Fibroblast of skin of right biceps (primary cell): ENCODE measurements at regions not wholly inside any gene's neighbourhood (a gene's known extent, or its start where the extent isn't known, plus 50 kb on each side); places are given as distances from the start of the nearest gene placed in this dataset.
"Not testable (repeated sequence)": the region's sequence is repeated elsewhere in the genome, so short reads cannot be mapped to it uniquely, and the experiment has no call there.

Experiments used
- DNase-seq: peaks from one replicate; pipeline ENCODE4 v3.0.0-alpha.2; 2013

DNA sequence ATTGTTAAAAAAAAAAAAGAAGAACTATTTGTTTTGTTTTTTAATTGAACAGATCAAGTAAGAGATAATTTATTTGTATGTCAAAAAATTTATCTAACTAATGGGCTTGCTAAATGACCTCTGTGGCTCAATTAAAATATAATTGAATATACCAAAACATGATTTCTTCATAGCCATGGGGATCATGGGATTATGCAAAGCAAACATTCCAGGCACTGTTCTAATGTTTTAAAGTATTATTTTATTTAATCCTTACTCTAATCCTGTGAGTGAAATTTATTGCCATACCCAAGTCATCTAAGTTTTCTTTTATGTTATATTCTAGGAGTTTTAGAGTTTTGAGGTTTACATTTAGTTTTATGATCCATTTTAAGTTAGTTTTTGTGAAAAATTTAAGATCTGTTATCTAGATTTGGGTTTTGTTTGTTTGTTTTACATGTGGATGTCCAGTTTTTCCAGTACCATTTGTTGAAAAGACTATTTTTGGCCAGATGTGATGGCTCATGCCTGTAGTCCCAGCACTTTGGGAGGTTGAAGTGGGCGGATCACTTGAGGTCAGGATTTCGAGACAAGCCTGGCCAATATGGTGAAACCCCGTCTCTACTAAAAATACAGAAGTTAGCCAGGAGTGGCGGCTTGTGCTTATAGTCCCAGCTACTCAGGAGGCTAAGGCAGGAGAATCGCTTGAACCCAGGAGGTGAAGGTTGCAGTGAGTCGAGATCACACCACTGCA, 52.3 kb upstream of the CNOT10 start:
- no peak for DNase-seq

DNA sequence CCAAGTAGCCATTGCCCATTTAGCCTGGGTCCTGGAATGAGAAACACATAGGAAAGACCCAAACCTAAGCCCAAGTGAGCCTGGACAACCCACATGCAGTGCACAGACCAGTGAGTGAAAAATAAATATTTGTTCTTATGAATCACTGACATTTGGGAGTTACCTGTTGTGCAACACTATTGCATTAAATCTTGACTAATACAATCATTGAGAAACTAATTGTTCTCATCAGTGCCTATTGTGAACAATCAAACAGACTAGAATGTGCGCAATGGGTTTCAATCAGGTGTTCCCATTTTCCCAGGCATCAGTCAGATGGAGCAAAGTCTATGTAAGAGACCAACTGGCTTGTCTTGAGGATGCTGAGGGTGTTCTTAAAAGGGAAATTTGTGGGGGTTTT, 54.7 kb upstream of the CNOT10 start:
- no peak for DNase-seq

- peak; percentile 40 for DNase-seq
These were observed 56.0 kb upstream of the DYNC1LI1 start for GRCh38 chr3:32626631-32627030.

GRCh38 chr3:32625543-32626176, 55.0 kb upstream of the DYNC1LI1 start:
- not testable (repeated sequence) for DNase-seq

DNA sequence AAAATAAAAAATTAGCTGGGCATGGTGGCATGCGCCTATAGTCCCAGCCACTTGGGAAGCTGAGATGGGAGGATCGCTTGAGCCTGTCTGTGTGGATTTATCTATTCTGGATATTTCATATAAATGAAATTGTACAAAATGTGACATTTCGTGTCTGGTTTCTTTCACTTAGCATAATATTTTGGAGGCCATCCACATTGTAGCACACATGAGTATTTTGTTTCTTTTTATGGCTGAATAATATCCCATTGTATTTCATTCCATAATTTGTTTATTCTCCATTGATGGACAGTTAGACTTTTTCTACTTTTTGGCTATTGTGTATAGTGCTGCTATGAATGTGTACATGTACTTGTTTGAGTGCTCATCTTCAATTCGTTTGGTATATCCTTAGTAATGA, 52.9 kb upstream of the DYNC1LI1 start:
- no peak for DNase-seq

DNA sequence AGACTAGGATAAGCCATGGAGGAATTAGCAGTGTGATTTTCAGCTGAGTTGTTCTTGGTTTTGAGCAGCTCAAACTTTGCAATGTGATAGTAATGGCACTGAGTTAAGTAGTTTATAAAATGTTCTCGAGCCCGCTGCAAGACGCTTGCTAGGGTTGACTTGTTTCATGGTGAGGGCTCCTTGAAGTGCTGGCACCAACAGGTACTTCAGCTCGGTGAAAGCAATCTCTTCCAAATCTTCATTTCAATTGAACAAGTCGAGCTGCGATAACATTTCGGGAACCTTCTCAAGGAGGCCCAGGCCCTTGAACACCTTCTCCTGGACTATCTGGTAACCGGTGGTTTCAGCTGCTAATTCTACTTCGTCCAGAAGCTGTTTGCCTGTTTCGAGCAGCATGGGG, 50.8 kb upstream of the DYNC1LI1 start:
- no peak for DNase-seq

DNA sequence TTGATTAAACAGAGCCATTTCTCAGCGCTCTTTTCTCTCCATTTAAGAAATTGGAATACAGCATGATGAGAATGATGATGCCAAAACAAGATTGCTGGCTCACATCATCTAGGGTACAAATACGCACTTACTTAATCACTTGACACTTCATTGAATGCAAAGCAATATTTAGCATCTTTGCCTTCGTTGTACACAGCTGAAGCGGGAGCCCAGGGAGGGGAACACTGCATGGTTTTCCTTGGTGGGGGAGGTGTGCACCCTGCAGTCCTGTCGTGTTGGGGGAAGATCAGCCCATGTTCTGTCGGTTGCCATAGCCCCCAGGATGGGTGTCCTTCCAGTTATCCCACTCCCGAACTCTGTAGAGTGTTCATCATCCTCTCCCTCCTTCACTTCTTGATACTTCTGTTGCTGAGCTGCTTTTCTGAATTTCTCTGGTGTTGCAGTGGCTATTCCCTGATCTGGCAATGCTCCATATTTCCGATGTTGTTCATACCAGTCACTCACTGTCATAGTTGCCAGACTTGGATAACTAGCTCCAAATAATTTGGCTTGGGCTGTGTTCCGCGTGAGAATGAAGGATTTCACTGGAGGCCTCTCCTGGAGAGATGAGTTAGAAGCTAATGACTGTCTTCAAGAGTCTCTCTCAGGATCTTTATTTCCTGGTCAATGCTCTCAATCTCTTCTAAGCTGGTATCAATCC, 50.1 kb upstream of the DYNC1LI1 start:
- DNase-seq, result no peak
